Activated CD4-positive, alpha-beta T cell treated with anti-CD3 and anti-CD28 coated beads, Interleukin-2, amount 50 U/mL, for 24 hours (primary cell): ENCODE measurements at regions not wholly inside any gene's neighbourhood (a gene's known extent, or its start where the extent isn't known, plus 50 kb on each side); places are given as distances from the start of the nearest gene placed in this dataset.

Experiments used
- DNase-seq, 2 donors: peaks; one replicate each; pipeline ENCODE4 v3.0.0-alpha.2; 2020; ENCODE audit warnings: low read depth in 1 of 2, low spot score in 1 of 2

GRCh38 chr11:104658177-104658576 is 240.1 kb downstream of the CASP12 start:
- DNase-seq: no peak

- DNase-seq: no peak
Observed at GRCh38 chr11:104657083-104657482, 241.2 kb downstream of the CASP12 start.

GRCh38 chr11:104655066-104655465 is 243.2 kb downstream of the CASP12 start:
- no peak for DNase-seq

GRCh38 chr11:104654181-104654813 is 244.0 kb downstream of the CASP12 start:
- no peak for DNase-seq

GRCh38 chr11:104653407-104653806 is 244.9 kb downstream of the CASP12 start:
- DNase-seq: no peak

GRCh38 chr11:104652996-104653395 is 245.3 kb downstream of the CASP12 start:
- no peak for DNase-seq

GRCh38 chr11:104650234-104650633 is 248.0 kb downstream of the CASP12 start:
- no peak for DNase-seq

- DNase-seq: no peak
Observed at GRCh38 chr11:104649002-104649401, 249.3 kb downstream of the CASP12 start.

GRCh38 chr11:104645261-104646222 is 252.7 kb downstream of the CASP12 start:
- DNase-seq: no peak

- DNase-seq: no peak
Observed at GRCh38 chr11:104637662-104638170, 260.5 kb downstream of the CASP12 start.

GRCh38 chr11:104633226-104633625 is 265.0 kb downstream of the CASP12 start:
- no peak for DNase-seq

GRCh38 chr11:104630352-104630751 is 267.9 kb downstream of the CASP12 start:
- DNase-seq: no peak

GRCh38 chr11:104625246-104625645 is 273.0 kb downstream of the CASP12 start:
- DNase-seq: no peak

- DNase-seq: no peak
Observed at GRCh38 chr11:104624021-104624420, 274.2 kb downstream of the CASP12 start.

- DNase-seq: no peak
Observed at GRCh38 chr11:104623518-104623917, 274.7 kb downstream of the CASP12 start.

GRCh38 chr11:104620991-104621390 is 277.3 kb downstream of the CASP12 start:
- no peak for DNase-seq

GRCh38 chr11:104619751-104620150 is 278.5 kb downstream of the CASP12 start:
- no peak for DNase-seq

- DNase-seq: no peak
Observed at GRCh38 chr11:104618954-104619353, 279.3 kb downstream of the CASP12 start.

- DNase-seq: no peak
Observed at GRCh38 chr11:104614961-104615360, 283.3 kb downstream of the CASP12 start.

GRCh38 chr11:104614117-104614680 is 284.1 kb downstream of the CASP12 start:
- no peak for DNase-seq

- no peak for DNase-seq
Observed at GRCh38 chr11:104610635-104611034, 287.6 kb downstream of the CASP12 start.
